Fibroblast of skin of back (primary cell): ENCODE measurements at regions not wholly inside any gene's neighbourhood (a gene's known extent, or its start where the extent isn't known, plus 50 kb on each side); places are given as distances from the start of the nearest gene placed in this dataset.
A peak's percentile ranks its signal among the peaks of the same experiment; 100 is the strongest.

Experiments used
- DNase-seq: peaks from one replicate; pipeline ENCODE4 v3.0.0-alpha.2; 2013

DNA sequence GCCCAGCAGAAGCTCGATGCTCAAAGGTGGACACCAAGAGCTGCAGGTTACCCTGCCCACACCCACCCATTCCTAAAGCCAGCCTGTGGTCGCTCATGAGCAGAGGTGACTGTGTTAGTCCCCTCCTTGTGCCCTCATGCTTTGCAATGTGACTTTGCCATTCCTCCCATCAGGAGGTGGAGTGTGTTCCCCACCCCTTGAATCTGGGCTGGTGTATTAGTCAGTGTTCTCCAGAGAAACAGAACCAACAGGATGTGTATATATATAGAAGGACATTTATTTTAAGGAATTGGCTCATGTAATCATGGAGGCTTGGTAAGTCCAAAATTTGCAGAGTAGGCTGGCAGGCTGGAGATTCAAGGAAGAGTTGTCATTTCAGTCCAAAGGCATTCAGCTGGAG is 54.4 kb upstream of the RNF24 start:
- peak; percentile 88 for DNase-seq

DNA sequence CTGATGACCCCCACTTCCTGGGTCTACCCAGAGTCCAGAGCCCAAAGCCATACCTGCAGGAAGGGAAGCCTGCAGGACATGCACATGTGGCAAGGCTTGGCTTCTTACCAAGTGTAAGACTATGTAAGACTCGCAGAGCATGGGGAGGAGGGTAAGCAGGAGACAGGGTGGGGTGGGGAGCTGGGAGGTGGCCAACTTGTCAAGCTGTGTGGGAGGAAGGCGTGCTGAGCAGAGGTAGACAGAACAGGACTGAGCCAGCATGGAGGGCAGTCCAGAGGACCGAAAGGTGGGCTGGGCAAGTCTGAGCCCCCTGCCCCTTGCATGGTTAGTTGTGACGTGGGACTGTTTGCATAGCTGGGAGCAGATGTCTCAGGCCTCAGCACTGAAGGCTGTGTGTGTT is 53.4 kb upstream of the RNF24 start:
- no peak for DNase-seq

DNA sequence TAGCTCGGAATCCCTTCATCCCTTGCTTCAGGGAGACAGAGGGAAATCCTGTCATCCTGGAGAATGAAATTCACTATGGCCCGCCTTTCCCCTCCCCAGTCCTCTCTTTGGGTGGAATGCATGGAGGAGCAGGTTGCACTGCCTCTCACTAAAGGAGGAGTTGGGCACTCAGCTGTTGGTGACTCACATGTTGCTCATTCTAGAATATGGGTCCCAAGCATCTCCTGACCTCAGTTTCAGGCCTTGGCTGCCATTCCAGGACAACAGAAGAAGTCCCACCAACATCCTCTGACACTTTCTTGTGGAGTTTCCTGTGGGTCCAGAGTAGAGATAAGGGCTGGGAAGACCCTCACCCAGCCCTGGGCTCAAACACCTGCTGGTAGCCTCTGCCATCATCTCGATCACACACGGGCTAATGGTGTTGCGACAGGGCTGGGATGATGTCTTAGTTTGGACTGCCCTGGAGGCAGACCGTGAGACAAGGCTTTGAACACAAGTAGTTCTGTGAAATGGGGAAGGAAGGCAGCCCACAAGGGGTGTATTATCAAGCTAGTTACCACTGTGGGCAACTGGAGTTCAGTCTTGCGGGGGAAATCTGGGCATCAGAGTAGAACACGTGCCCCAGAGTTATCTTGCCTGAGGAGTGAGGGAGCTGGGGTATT is 52.4 kb upstream of the RNF24 start:
- peak; percentile 91 for DNase-seq

DNA sequence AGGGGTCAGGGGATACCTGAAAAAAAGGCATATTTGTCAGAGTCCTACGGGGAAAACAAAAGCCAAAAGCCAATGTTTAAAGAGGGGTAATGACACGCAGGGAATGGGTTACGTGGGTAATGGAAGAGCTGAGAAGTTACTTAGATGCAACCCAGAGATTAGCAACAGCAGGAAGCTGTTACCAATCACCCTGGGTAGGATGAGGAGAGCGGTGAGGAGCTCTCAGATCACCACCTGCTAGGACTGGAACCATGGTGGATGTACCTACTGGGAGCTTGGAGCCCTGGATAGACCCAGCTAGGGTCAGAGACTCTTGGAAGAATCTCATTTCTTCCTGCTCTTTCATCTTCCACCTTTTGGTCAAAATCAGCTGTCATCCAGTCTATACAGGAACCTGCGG is 51.2 kb upstream of the RNF24 start:
- DNase-seq, result no peak

DNA sequence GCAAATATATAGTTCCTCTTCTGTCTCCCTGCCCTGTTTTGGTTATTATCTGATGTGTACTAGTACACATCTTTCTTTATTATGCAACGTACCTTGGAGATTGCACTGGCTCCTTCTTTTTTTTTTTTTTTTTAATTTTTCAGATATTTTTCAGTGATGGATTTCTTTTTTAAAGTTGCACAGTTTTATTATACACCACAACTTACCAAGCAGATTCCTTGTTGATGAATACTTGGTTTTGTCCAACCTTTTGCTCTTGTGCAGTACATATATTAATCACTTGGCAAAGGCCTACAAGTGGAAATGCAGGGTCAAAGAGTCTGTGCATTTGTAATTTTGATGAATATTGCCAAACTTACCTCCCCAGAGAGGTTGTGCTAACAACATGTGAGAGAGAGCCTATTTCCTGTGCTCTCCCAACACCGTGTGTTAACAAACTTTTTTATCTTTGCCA is 50.1 kb upstream of the RNF24 start:
- DNase-seq, result peak; percentile 68
